OCI-LY1 (cell line): ENCODE measurements at regions not wholly inside any gene's neighbourhood (a gene's known extent, or its start where the extent isn't known, plus 50 kb on each side); places are given as distances from the start of the nearest gene placed in this dataset.
"Not testable (repeated sequence)": the region's sequence is repeated elsewhere in the genome, so short reads cannot be mapped to it uniquely, and the experiment has no call there.

Experiments
- EZH2 ChIP-seq: fragments of 200-600 bp; sonication (generic), shearing (Covaris generic); IDR thresholded peaks from 2 replicates; pipeline ENCODE4 v1.8.0; 2017; ENCODE audit warnings: borderline replicate concordance, mixed run types, mild to moderate bottlenecking, antibody characterized with exemption, low read length, moderate library complexity, mixed read lengths
- TF ChIP-seq, protein P1 (sequence below): fragments of 200-600 bp; sonication (generic), shearing (Covaris generic); IDR thresholded peaks from 2 replicates; pipeline ENCODE4 v1.5.1; 2017; ENCODE audit warnings: mild to moderate bottlenecking, antibody characterized with exemption, low read length, moderate library complexity, mixed read lengths

DNA sequence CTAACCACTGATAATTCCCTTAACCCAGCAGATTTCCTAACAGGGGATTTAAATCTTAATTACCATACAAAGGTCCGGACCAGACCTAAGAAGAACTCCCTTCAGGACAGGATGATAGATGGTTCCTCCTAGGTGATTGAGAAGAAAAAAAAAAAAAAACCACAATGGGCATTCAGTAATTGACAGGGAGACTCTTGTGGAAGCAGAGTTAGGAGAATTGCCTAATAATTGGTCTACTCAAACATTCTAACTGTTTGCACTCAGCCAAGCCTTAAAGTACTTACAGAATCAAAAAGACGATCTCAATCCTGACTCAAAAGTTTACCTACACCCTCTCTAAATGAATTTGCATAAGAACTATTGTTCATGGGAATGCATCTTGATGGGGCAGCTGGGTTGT is 844.7 kb upstream of the ACVR2A start:
- not testable (repeated sequence) for TF ChIP-seq EZH2
- TF ChIP-seq, protein P1, sequence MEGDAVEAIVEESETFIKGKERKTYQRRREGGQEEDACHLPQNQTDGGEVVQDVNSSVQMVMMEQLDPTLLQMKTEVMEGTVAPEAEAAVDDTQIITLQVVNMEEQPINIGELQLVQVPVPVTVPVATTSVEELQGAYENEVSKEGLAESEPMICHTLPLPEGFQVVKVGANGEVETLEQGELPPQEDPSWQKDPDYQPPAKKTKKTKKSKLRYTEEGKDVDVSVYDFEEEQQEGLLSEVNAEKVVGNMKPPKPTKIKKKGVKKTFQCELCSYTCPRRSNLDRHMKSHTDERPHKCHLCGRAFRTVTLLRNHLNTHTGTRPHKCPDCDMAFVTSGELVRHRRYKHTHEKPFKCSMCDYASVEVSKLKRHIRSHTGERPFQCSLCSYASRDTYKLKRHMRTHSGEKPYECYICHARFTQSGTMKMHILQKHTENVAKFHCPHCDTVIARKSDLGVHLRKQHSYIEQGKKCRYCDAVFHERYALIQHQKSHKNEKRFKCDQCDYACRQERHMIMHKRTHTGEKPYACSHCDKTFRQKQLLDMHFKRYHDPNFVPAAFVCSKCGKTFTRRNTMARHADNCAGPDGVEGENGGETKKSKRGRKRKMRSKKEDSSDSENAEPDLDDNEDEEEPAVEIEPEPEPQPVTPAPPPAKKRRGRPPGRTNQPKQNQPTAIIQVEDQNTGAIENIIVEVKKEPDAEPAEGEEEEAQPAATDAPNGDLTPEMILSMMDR = not testable (repeated sequence)
